ENCODE measurements at regions not wholly inside any gene's neighbourhood (a gene's known extent, or its start where the extent isn't known, plus 50 kb on each side); places are given as distances from the start of the nearest gene placed in this dataset.

DNA sequence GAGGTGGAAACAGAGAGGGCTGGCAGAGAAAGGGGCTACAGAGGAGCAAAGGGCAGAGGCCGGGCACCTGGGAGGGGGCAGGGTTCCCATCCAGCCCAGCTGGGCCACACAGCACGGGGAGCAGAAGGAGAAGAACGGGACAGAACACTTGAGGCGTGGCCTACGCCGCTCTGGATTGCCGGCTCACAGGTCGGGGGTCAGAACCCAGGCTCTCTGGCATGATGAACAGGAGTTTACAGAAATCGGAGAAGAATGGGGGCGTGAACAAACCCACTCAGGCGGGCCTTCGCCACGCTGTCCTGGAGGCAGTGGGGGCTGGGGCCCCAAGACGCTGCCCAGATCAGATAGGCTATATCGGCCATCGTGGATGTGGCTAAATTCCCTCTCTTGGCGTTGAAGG lies 362.2 kb upstream of the SHH start:
- no peak for DNase-seq

DNA sequence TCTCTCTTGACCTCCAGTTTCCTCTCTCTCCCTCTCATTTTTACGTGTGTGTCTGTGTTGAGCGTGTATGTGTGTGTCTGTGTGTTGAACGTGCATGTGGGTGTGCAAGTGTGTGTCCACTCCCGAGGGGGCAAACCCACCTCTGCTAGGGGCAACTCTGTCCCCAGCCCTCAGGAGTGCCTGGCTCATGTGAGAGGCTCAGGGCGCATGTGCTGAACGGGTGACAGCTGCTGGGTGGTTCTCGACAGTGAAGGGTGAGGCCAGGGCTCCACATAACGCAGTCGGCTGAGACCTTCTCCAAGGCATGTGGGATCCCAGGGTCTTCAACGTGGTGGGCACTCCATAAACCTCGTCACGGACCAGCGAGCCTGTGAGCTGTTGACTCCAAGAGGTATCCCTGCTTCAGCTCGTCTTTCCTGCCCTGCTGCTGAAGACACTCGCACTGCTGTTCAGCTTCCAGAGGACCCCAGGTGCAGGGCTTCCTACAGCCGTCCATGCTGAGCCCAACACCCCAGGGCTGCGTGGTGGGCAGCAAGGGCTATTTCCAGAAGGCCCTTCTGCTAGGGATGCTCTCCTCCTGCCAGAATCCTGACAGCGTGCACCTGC lies 361.6 kb upstream of the SHH start:
- DNase-seq = no peak

DNA sequence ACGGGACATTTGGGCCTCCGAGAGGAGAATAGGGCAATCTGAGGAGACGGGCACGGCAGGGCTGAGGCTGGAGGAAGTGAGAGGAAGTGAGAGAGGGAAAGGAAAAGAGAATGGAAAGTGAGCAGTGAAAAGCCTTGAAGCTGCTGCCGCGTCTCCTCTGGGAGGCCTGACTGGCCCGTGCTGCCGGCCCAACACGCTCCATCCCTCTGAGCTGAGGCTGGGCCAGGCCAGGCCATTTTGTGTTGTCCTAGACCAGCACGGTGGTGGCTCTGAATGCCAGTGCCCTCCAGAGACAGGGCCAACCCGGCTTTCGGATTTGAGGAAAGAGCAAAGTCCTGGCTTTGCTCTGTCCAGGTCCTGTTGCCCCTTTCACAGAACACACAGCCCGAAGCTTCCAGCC lies 361.1 kb upstream of the SHH start:
- no peak for DNase-seq

DNA sequence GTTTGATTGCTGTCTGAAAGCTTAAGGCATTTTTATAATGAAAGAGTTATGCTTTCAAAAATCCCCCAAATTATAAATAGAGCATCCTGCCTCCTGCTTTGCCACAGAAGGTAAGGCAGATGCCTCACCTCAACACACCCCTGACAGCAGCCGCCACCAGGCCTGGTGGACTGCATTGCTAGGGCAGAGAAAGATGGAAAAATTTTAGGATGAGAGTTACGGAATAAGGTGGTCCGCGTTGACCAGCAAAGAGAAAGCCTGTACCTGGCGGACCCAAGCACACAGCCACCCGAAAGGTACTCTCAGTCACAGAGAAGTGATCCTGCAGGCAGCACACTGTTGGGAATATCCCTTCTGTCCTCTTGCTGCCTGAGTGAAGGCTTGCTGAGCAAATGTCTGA lies 360.4 kb upstream of the SHH start:
- no peak for DNase-seq

DNA sequence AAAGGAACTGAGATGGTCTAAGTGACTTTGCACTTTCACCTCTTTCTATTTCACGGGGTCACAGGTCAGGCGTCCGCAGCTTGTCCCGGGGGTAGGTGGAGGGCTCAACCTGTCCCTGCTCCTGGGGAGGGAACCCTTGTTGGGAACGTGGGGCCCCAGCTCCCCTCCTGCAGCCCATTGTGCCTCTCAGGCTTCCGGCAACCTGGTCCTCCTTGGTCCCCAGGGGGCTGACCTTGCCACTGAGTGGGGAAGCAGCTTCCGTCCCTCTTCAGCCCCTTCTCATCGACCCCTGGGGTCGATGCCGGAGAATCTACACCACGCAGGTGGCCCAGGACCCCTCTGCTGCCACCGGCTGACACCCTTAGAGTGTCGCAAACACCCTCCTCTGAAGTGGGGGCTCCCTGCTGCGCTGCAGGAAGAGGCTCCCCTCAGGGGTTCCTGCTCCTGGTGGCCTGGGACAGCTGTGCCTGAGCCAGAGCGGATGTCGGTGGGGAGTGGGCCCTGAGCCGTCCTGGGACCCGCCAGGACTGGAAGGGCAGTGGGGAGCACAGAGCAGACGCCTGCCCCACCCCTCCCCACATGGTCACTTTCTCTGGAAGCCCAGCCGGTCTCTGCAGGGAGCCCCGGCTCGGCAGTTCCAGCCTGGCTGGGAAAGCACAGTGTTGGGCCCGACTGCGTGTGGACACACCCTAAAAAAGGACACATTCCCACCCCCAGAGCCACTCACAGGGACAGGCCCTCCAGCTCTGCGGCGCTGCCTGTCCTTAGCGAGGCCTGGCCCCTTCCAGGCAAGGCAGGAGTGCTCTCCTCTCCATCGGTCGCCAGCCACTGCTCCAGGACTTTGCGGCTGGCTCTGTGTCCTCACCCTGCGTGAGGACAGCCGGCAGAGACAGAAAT lies 357.5 kb upstream of the SHH start:
- DNase-seq = no peak

DNA sequence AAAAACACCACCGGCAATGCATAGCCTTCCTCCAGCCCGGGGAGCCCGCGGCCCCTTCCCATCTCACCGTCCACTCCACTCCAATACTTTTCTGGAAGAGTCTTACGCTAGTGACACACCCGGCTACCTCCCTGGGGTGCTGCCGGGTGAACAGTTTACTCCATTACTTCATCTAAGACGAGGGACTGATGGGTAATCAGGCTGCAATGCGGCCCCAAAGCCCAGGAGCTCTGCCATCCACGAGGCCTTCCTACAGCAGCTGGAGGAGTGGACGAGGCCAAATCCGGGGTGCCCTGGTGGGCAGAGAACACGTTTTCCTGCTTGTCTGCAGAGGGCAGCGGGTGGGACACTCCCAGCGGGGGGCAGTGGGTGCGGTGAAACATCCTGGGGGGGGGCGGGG lies 356.2 kb upstream of the SHH start:
- DNase-seq = no peak

DNA sequence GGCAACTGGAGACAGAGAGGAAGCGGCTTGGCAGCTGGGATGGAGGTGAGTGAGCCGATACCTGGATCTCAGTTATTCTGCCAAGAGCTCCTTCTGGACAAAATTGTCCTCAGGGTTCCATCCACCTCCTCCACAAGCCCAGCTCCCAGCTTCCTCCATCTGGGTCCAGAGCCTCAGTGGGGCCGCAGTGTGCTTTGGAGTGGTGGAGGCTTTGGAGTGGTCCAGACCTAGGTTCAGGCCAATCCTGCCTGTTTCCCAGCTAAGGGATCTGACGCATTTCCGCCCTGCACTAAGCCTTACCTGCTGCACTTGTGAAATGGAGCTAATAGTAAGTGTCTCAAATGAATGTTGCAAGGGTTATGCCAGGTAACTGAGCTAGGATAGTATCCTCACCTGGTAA lies 355.7 kb upstream of the SHH start:
- no peak for DNase-seq

DNA sequence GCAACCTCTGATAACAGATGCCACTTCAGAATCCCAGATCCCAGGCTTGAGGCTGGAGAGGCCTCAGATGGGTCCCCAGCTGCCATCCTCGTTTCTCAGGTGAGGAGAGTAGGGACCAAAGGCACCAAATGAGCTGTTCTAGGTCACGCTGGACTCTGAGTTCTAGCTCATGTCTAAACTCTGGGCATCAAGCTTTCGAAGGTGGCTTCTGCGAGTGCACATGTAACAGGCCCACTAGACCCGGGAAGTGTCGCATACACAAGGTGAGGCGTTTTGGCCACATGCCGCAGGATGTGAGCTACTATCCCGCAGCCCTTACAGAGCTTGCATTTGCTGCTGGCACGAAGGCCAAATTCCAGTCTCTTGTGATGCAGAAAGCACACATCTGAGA lies 355.1 kb upstream of the SHH start:
- DNase-seq = no peak

DNA sequence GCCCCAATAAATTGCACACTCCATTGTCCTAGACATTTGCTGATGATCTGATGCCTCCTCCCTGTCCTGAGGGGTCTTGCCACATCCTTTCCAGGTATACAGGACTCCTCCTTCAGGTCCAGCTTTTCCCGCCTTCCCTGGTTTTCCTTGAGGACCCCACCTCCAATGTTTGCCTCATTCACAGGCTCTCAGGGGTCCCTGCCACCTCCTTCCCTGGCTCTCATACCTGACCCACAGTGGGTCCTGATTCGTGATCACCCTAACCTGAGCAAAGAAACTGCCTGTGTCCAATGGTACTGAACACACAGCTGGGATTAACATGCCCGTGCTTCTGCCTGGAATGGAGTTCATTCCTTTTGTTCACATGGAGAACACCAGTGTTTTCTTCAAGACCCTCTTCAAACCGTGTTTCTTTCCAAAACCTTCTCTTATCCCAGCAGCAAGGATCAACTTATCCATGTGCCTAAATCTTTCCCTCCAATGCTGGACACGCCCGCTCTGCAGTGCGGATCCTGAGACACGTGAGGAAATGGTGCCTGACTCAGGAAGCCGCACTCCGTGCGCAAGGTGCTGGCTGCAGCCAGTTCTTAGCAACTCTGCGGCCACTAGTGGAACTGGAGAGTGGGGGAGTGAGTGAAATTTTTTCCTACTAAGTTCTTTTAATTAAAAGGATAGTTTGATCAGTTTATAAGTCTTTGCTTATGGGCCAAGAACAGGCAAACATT lies 354.6 kb upstream of the SHH start:
- no peak for DNase-seq

DNA sequence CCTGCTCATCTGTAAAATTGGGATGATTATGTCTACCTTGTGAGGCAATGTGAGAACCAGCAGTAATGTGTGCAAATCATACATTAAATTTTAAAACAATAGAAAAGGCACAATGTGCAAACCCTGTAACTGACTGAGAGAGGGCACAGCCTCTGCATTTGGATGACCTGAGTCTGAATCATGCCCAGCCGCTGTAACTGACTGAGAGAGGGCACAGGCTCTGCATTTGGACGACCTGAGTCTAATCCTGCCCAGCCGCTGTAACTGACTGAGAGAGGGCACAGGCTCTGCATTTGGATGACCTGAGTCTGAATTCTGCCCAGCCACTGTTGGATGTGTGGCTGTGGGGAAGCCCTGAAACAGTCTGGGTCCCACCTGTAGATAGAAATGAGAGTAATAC lies 351.5 kb upstream of the SHH start:
- DNase-seq = no peak

DNA sequence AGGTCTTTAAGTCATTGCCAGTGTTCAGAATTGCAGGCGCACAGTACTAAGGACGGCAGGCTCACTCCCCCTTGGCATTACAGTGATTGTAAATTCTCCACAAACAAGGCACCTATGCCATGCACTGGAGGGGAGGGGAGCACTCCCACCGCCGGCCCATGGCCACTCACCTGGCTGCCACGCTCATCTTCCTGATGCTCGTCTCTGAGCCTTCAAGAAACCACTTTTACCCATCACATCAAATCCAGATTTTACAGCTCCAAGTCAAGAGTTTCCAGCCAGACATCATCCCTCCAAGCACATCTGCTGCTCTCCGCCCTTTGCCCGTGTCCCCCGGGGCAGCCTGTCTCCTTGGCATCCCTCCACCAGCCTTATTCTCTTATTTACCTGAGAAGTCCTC lies 350.2 kb upstream of the SHH start:
- no peak for DNase-seq

DNA sequence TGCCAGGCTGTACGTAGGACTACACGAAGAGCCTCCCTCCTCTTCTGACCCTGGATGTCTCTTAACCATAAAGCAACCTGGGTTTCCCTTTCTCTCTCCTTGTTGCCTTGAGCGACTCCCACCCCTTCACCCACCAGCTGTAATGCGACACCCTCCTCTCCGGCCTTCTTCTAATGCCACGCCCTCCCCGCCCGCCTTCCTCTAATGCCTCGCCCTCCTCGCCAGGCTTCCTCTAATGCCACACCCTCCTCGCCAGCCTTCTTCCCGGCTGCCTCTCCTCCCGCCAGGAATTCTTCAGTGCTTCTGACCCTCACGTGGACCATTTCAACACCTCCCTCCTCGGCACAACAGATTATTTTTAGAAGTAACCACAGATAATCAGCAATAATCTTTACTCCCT lies 348.5 kb upstream of the SHH start:
- DNase-seq = peak; percentile 57 to 65

DNA sequence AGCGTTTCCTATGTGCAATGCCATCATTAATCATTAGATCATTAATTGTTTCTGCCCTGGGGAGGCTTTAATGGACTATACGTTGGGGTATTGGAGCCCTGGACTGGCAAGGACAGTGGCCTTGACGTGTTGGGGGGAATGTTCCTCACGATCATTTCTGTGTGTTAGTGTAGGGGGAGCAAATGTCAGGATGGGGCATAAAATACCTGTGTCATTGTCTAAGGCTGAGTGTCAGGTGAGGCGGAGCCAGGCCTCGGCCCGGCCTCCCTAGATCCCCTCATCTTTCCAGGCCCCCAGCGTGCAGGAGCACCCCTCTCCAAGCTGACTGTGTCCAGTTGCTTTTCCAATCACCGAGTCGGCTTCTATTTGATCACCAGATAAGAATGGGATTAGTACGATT lies 346.4 kb upstream of the SHH start:
- no peak for DNase-seq

DNA sequence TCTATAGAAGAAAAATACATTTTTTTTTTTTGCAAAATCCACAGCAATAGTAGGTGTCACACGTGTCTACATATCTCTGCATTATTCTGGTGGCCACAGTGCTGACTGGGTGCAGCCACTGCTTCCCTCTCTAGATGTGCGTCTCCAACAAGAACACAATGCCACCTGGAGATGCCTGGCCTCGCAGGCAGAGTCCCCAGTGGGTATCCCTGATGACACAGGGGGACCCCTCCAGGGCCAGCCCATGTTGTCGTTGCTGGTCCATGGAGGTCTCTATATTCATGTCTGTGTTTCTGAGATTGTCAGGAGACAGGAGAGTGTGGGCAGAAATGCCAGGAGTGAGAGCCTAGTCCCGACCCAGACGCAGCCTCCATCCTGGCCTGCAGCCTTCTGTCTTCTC lies 345.9 kb upstream of the SHH start:
- DNase-seq = no peak

DNA sequence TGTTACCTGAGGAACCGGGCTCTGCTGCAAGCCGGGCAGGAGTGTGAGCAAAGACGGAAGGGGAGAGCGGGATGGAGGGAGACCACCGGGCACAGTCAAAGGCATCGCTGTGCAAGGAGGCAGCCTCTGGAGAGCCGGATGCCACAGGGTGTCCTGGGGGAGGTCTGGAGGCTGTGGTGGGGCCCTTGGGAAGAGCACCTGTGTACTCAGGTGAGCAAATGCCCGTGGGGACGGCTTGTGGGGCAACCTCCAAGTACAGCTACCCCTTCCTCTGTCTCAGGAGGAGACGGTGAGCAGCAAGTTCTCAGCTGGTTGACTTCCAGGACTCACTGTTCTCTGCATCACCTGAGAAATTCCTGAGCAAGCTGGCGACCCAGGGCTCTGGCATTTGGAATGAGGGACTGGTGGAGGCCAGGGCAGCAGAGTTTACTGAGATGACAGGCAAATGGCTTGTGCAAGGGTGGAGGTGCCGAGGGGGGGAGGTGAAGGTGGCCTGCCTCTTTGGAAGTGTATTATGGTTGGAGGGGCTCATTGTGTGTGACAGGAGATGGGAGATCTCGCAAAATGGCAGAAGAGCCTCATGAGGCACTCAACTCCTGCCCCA lies 345.2 kb upstream of the SHH start:
- no peak for DNase-seq

DNA sequence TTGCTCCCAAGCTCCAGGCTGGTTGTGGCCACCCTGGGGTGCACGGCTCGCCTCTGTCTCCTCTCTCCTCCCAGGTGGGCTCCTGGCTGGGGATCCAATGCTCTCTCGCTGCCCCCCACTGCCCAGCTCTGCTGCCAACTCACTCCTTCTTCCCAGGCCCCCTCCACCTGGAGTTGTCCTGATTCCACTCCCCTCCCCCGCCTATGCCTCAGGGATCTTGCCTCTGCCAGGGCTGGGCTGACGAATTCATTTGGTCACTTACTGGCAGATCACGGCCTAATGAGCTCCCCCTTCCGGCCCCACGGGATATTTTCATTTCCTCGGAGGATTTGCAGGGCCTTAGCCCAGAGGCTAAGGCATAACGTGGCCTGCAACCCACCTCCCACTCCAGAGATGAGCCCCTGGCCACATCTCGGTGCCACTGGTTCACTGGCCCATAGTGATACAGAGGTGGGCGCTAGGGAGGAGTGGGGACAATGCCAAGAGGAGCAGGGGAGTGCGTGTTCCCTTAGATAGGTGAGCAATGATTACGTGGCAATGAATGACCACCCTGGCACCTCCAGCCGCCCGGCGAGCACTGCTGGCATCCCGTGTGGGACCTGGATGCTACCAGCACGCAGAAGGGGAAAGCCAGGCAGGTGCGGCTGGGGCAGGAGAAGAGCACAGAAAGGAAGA lies 344.6 kb upstream of the SHH start:
- DNase-seq = peak in 1 of 2 experiments; percentile 54

DNA sequence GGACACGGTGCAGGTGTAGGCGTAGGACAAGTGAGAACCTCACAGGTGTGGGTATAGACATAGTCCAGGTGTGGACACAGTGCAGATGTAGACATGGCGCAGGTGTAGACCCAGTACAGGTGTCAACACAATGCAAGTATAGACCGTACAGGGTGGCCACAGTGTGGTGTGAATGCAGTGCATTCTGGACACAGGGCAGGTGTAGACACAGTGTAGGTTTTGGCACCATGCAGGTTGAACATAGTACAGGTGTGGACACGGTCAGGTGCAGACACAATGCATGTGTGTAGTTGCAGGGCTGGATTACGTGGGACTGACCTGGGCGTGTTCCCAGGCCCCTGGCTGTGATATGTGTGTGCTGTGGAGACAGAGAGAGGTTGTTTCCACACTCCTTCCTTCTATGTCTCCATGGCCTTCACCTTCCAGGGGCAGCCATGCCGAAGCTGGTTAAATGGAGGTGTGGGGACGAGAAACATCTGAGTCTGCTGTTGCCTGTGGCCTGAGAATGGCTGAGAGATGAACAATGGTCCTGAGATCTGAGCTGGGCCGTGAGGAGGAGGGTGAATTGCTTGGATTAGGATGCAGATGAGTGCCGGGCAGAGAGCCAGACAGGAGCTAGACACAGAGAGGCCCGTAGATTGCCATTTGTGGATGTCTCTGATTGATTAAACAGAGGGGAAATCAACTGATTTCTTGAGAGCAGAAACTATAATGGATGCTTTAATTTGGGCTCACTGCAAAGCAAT lies 343.9 kb upstream of the SHH start:
- DNase-seq = no peak

DNA sequence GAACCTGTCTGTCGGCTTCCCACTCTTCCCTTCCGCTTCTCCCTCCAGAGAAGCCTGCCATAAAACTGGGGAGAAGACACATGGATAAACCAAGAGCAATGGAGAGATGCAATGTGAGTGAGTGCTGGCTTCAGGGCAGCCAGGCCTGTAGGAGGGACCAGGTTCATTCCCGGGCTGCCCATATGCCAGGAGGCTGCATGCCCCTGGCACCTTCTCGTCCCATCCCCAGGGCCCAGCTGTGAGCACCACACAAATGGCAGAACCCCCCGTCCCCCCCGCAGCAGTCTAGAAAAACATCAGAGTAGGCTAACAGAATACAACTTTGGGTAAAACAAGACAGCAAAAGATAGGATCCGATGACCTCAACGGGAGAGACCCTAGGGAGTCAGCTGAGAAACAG lies 341.3 kb upstream of the SHH start:
- no peak for DNase-seq

DNA sequence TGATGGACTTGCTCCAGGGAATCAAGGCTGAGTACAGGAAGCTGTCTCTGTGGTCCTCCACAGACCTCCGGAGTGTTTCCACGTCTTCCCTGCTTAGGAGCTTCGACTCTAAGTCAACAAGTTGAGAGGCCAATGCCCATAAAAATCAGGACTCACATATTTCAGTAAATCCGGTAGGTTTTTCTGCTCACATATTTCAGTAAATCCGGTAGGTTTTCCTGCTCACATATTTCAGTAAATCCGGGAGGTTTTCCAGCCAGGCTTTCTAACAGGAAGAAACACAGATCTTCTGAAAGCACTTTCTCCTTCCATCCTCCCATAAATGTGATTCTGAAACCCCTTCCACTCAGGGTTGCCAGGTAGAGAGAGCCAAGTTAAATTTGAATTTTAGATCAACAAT lies 340.1 kb upstream of the SHH start:
- no peak for DNase-seq

DNA sequence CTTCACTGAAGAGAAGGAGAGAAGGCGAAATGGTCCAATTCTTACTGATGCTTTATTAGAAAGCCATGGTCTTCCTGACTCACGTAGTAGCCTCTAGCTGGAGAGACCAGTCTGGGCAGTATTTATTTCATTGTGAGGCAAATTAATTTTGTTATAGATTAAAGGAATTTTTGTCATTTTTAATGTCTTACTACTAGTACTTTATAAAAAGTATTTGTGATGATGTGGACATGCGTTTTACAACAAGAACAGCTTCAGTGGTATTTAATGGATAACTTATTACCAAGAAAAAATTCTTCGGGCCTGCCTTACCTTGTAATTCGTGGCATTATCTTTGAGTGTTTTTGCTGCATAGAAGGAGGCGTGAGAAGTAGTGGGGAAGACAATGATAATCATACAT lies 339.4 kb upstream of the SHH start:
- no peak for DNase-seq

DNA sequence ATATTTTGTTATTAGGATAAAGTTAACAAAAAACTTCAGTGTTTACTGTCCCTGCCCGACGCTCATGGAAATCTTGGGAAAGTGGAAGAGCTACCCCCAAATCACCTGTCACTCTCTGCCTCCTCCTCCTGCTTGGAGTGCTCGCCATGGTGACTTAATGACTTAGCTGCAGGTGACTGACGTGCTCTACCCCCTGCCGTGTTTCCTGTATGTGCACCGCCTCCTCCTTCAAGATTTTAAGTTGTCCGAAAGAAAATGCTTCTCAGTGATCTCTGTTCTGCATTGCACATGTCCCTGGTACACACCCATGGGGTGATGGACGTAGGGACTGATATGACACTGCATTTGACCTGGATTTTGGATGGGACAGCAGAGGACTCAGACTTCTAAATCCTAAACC lies 338.8 kb upstream of the SHH start:
- DNase-seq = no peak

DNA sequence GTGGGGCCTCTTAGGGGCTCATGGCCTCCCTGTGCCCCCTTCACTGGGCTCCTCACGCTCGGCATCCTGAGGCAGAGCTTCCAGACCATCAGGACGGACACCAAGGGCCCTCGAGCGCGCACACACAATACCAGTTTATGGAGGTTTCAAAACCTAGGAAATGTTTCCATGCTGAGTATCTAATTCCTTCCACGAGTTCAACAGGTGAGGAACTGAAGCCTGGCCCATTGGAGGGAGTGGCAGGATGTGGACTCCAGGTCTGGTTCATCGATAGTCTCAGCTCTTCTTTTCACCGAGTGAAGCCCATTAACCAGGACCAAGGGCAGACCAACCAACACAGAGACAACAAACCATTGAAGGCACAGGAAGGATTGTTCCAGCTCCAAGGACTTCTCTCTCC lies 336.7 kb upstream of the SHH start:
- no peak for DNase-seq
